CD4-positive, alpha-beta T cell (primary cell): ENCODE measurements at regions not wholly inside any gene's neighbourhood (a gene's known extent, or its start where the extent isn't known, plus 50 kb on each side); places are given as distances from the start of the nearest gene placed in this dataset.
"Not testable (repeated sequence)": the region's sequence is repeated elsewhere in the genome, so short reads cannot be mapped to it uniquely, and the experiment has no call there.

Source experiments
- ATAC-seq: fragments of 200-7000 bp; cut with Tn5 transposase; one replicate; pipeline ENCODE4 v1.10.0; 2022; ENCODE audit warnings: mild to moderate bottlenecking; ENCODE audit not compliant: poor library complexity
- CTCF ChIA-PET: fragments of 350-600 bp; sonication (Branson Sonifier 250); formaldehyde crosslinking; loops from one replicate; lab custom pipeline; 2021; ENCODE audit warnings: antibody characterized with exemption, inconsistent platforms; lab: Charles Lee
- POLR2A ChIA-PET: fragments of 350-600 bp; sonication (Branson Sonifier 250); formaldehyde crosslinking; loops from one replicate; lab custom pipeline; 2021; ENCODE audit warnings: antibody characterized with exemption, inconsistent platforms; lab: Charles Lee
- DNase-seq, 14 experiments: peaks; one replicate each; pipeline ENCODE4 v3.0.0-alpha.2; 2013 to 2020; ENCODE audit warnings: mixed read lengths in 2 of 14
- H3K27ac ChIP-seq, 2 donors: one replicate each; pipeline versions ENCODE4 v1.5.1 to v1.7.0; 2013; ENCODE audit warnings: low read length in 2 of 2, low read depth in 1 of 2, mild to moderate bottlenecking in 1 of 2
- H3K27me3 ChIP-seq, 2 experiments: 1 replicate in 1 of 2; 2 replicates in 1 of 2; pipeline versions ENCODE4 v1.6.1 to v1.7.0; 2013; ENCODE audit warnings: low read length in 2 of 2, control low read depth in 1 of 2, mild to moderate bottlenecking in 1 of 2, moderate library complexity in 1 of 2; ENCODE audit not compliant: insufficient read depth in 2 of 2, control insufficient read depth in 1 of 2
- H3K36me3 ChIP-seq: one replicate; pipeline ENCODE4 v1.6.1; 2013; ENCODE audit warnings: low read length, control low read depth; ENCODE audit not compliant: insufficient read depth
- H3K4me1 ChIP-seq: one replicate; pipeline ENCODE4 v1.6.1; 2013; ENCODE audit warnings: low read length, control low read depth; ENCODE audit not compliant: insufficient read depth
- H3K4me3 ChIP-seq: one replicate; pipeline ENCODE4 v1.5.1; 2013; ENCODE audit warnings: mild to moderate bottlenecking, low read length, moderate library complexity
- H3K9me3 ChIP-seq, 2 experiments: 1 replicate in 1 of 2; 2 replicates in 1 of 2; pipeline versions ENCODE4 v1.6.1 to v1.7.0; 2013; ENCODE audit warnings: low read length in 2 of 2, mild to moderate bottlenecking in 2 of 2, control low read depth in 1 of 2, moderate library complexity in 1 of 2; ENCODE audit not compliant: control insufficient read depth in 1 of 2, insufficient read depth in 1 of 2
- H3K27ac Mint-ChIP-seq: one replicate; pipeline ENCODE4 v1.8.0; 2020; ENCODE audit warnings: mixed read lengths
- H3K27me3 Mint-ChIP-seq: one replicate; pipeline ENCODE4 v1.8.0; 2021; ENCODE audit warnings: mixed read lengths
- H3K36me3 Mint-ChIP-seq: one replicate; pipeline ENCODE4 v1.8.0; 2021; ENCODE audit warnings: low read depth, mixed read lengths
- H3K4me1 Mint-ChIP-seq: one replicate; pipeline ENCODE4 v1.8.0; 2021; ENCODE audit warnings: low read depth, mixed read lengths
- H3K4me3 Mint-ChIP-seq: one replicate; pipeline ENCODE4 v1.8.0; 2020; ENCODE audit warnings: mild to moderate bottlenecking, mixed read lengths
- H3K9me3 Mint-ChIP-seq: one replicate; pipeline ENCODE4 v1.8.0; 2020; ENCODE audit warnings: mixed read lengths
- CTCF ChIP-seq: fragments of 200-600 bp; IDR thresholded peaks from one replicate; pipeline ENCODE4 v1.8.0; 2022; ENCODE audit warnings: antibody characterized with exemption, mild to moderate bottlenecking
- intact Hi-C, 2 experiments: fragments of 100-400 bp; cut with DNase I in 1 of 2; cut with micrococcal nuclease in 1 of 2; formaldehyde crosslinking; loops; one replicate each; pipeline versions ENCODE4 v1.15.1 to v1.9.0; 2023 to 2025; cut with DNase I, micrococcal nuclease

DNA sequence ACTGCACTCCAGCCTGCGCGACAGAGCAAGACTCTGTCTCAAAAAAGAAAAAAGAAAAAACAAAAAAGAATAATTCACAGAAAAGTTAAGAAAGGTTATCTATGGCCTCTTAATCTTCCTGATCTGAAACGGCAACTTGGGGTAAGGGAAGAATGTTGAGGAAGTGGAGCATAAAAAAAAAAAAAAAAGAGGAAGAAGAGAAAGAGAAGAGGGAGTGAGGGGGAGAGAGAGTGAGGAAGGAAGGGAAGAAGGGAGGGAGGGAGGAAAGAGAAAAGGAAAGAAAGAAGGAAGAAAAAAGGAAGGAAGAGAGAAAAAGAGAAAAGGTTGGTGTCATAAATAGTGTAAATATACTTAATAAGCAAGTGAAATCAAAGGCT, 68.9 kb upstream of the NCOA3 start:
- Mint-ChIP-seq H3K4me1 (no peaks in the 10 kb centered on the region), H3K27ac (no peak overlapping the region), H3K27me3 (no peaks in the 10 kb centered on the region), H3K9me3 (peaks cover 1% of the 10 kb centered on the region), H3K36me3 (no peaks in the 10 kb centered on the region), H3K4me3 (no peak overlapping the region)
- Histone ChIP-seq H3K27ac (no peak overlapping the region), H3K27me3 (no peaks in the 10 kb centered on the region), H3K9me3 (peaks cover 0 to 1% of the 10 kb centered on the region in 2 experiments), H3K4me1 (no peaks in the 10 kb centered on the region), H3K4me3 (no peak overlapping the region), H3K36me3 (no peaks in the 10 kb centered on the region)
- intact Hi-C loops: no loop called here
- DNase-seq (no peak), ATAC-seq (no peak)
- ChIA-PET POLR2A (no interaction called here), CTCF (no interaction called here)
- no peak for TF ChIP-seq CTCF

DNA sequence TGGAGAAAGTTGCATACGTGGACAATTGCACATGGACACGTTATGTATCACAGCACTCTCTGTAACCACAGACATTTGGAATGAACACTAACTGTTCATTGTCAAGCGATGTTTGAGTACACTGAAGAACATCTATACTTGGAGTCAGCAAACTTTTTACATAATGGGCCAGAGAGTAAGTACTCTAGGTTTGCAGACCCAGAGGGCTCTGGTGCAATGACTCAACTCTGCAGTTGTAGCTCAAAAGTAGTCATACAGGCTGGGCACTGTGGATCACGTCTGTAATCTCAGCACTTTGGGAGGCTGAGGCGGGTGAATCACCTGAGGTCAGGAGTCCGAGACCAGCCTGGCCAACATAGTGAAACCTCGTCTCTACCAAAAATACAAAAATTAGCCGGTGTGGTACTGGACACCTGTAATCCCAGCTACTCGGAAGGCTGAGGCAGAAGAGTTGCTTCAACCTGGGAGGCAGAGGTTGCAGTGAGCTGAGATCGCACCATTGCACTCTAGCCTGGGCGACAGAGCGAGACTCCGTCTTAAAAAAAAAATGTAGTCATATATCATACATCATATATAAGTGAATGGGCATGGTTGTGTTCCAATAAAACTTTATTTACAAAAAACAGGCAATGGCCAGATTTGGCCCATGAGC, 67.4 kb upstream of the NCOA3 start:
- H3K9me3 ChIP-seq, CTCF ChIA-PET, H3K4me1 ChIP-seq, H3K4me3 Mint-ChIP-seq, ATAC-seq, H3K27me3 Mint-ChIP-seq, H3K4me3 ChIP-seq, H3K36me3 Mint-ChIP-seq, POLR2A ChIA-PET, H3K4me1 Mint-ChIP-seq, H3K27ac ChIP-seq, DNase-seq, H3K27me3 ChIP-seq, intact Hi-C loops, H3K9me3 Mint-ChIP-seq, H3K36me3 ChIP-seq, H3K27ac Mint-ChIP-seq: not testable (repeated sequence)

DNA sequence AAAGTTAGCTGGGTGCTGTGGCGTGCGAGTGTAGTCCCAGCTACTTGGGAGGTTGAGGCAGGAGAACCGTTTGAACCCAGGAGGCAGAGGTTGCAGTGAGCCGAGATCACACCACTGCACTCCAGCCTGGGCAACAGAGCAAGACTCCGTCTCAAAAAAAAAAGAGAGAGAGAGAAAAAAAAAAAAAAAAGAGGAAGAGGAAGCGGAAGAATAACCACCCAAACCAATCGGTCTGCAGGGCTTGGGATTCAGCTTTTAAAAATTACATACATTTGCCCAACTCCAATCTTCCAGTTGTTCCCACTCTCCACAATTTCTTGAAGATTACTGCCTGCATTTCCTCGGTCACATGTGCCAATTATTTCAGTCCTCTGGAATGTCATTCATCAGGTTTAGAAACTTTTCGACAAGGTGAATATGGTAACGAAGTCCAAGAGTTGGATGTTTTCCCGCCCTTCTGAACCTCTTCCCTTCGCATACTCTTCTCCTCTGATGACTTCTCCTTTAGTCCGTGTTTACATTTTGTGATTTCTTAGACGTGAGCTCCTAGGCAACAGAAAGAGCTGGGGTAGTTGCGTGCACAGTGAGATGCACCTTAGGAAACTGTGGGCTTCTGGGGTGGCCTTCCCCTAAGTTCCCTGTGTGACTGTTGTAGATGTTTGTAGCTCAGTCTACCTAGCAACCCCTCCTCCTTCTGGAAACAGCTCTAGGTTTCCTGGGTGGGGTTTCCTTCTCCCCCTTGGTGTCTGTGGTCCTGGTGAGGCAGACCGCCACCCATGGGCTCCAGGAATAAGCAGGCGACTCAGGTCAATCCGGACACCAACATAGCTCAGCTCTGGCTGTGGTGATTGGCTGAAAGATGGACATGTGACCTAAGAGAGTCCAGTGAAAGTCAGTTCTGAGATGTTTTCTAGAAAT, 63.0 kb upstream of the NCOA3 start:
- DNase-seq: peak in 3 of 14 experiments; percentile 27 to 70 (median 56)
- no peak overlapping the region for H3K4me3 Mint-ChIP-seq
- Histone ChIP-seq H3K9me3 (no peaks in the 10 kb centered on the region), H3K27me3 (no peaks in the 10 kb centered on the region), H3K4me1 (peaks cover 5% of the 10 kb centered on the region), H3K4me3 (no peak overlapping the region), H3K27ac (no peak overlapping the region), H3K36me3 (no peaks in the 10 kb centered on the region)
- H3K9me3 Mint-ChIP-seq: no peaks in the 10 kb centered on the region
- no peaks in the 10 kb centered on the region for H3K27me3 Mint-ChIP-seq
- ATAC-seq: no peak
- H3K36me3 Mint-ChIP-seq: no peaks in the 10 kb centered on the region
- POLR2A ChIA-PET: no interaction called here
- no peak for TF ChIP-seq CTCF
- CTCF ChIA-PET: interaction anchor here (1.1 kb wide), 1 partner anchor 165 kb away, joined by 3 read pairs; no protein-coding TSS in a partner anchor
- no peak overlapping the region for H3K27ac Mint-ChIP-seq
- no peaks in the 10 kb centered on the region for H3K4me1 Mint-ChIP-seq
- intact Hi-C loops: loop anchor here in 1 of 2 experiments (5.0 kb wide), 1 partner anchor 41 kb away; no protein-coding TSS in a partner anchor
